Upper lobe of left lung (tissue), 4 donors: ENCODE measurements at regions not wholly inside any gene's neighbourhood (a gene's known extent, or its start where the extent isn't known, plus 50 kb on each side); places are given as distances from the start of the nearest gene placed in this dataset.

ENCODE experiments used
- CTCF ChIP-seq, 6 experiments: fragments of 450-650 bp in 4 of 6; fragments of 200-600 bp in 2 of 6; sonication (generic) in 2 of 6; IDR thresholded peaks; one replicate each; pipeline ENCODE4 v1.5.1; 2016 to 2019; ENCODE audit warnings: antibody characterized with exemption in 6 of 6
- POLR2AphosphoS5 ChIP-seq, 2 donors: sonication (generic); formaldehyde crosslinking; IDR thresholded peaks; one replicate each; pipeline ENCODE4 v1.5.1; 2017; ENCODE audit warnings: antibody characterized with exemption in 2 of 2

DNA sequence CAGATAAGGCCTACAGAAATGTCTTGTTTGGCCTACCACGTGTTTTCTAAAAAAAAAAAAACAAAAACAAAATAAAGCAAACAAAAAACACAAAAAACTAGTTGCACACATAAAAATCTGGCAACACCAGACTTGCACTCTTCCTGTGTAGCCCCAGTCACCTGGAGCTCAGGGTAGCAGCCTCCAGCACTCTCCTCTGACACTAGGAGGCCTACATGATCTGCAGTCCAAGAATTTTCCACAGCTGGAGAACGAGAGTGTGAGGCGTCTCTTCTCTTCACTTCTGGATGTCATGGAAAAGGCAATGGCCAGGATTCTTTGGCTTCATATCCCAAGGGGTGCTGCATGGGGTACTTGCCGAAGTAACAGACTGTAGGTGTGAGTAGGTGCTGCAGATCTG, 310.2 kb upstream of the SALL1 start:
- TF ChIP-seq CTCF (IDR thresholded peaks at IDR 0.05) (no peak), POLR2AphosphoS5 (IDR thresholded peaks at IDR 0.05) (no peak)
